ENCODE measurements at regions not wholly inside any gene's neighbourhood (a gene's known extent, or its start where the extent isn't known, plus 50 kb on each side); places are given as distances from the start of the nearest gene placed in this dataset.

- Histone ChIP-seq H3K4me3 (ENCODE audit: low read depth in 1 of 3, low read length in 3 of 3) (no peak overlapping the region), H3K4me1 (ENCODE audit: control insufficient read depth in 4 of 4, insufficient read depth in 4 of 4, low read length in 3 of 4) (no peaks in the 10 kb centered on the region), H3K36me3 (ENCODE audit: control insufficient read depth in 4 of 4, insufficient read depth in 3 of 4, low read depth in 1 of 4, low read length in 3 of 4) (no peaks in the 10 kb centered on the region), H3K27ac (ENCODE audit: low read depth in 1 of 2, low read length in 2 of 2) (no peak overlapping the region), H3K9me3 (ENCODE audit: control insufficient read depth in 4 of 4, low read length in 3 of 4) (no peaks in the 10 kb centered on the region), H3K9ac (ENCODE audit: low read depth in 1 of 2, low read length in 2 of 2) (no peak overlapping the region), H3K27me3 (ENCODE audit: control insufficient read depth in 4 of 4, insufficient read depth in 4 of 4, low read length in 3 of 4) (no peaks in the 10 kb centered on the region)
- no peak for DNase-seq (ENCODE audit: low spot score)
- WGBS = 82% methylated on average over 6 of the region's 6 CpGs
- no peak for TF ChIP-seq JUND (IDR thresholded peaks at IDR 0.05)
- TF ChIP-seq HNF4G (IDR thresholded peaks at IDR 0.05) = no peak
- no peak for TF ChIP-seq NR2F2 (IDR thresholded peaks at IDR 0.05)
- no peak for TF ChIP-seq HNF4A (conservative IDR thresholded peaks at IDR 0.05)
- no peak for TF ChIP-seq RXRA (IDR thresholded peaks at IDR 0.05)
Observed at GRCh38 chr7:12158334-12159060, 52.6 kb upstream of the TMEM106B start.

- no peak for TF ChIP-seq SP1 (IDR thresholded peaks at IDR 0.05)
- TF ChIP-seq JUND (IDR thresholded peaks at IDR 0.05) = no peak
- TF ChIP-seq HNF4G (IDR thresholded peaks at IDR 0.05) = no peak
- no peak for TF ChIP-seq ATF3 (IDR thresholded peaks at IDR 0.05)
- no peak for TF ChIP-seq TAF1 (conservative IDR thresholded peaks at IDR 0.05)
- no peak for TF ChIP-seq HNF4A (conservative IDR thresholded peaks at IDR 0.05)
- TF ChIP-seq NR2F2 (IDR thresholded peaks at IDR 0.05) = no peak
- no peak for TF ChIP-seq EGR1 (IDR thresholded peaks at IDR 0.05; ENCODE audit: low read depth in 2 of 2)
- TF ChIP-seq, protein P1, sequence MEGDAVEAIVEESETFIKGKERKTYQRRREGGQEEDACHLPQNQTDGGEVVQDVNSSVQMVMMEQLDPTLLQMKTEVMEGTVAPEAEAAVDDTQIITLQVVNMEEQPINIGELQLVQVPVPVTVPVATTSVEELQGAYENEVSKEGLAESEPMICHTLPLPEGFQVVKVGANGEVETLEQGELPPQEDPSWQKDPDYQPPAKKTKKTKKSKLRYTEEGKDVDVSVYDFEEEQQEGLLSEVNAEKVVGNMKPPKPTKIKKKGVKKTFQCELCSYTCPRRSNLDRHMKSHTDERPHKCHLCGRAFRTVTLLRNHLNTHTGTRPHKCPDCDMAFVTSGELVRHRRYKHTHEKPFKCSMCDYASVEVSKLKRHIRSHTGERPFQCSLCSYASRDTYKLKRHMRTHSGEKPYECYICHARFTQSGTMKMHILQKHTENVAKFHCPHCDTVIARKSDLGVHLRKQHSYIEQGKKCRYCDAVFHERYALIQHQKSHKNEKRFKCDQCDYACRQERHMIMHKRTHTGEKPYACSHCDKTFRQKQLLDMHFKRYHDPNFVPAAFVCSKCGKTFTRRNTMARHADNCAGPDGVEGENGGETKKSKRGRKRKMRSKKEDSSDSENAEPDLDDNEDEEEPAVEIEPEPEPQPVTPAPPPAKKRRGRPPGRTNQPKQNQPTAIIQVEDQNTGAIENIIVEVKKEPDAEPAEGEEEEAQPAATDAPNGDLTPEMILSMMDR (IDR thresholded peaks at IDR 0.05; ENCODE audit: low read depth, low read length, missing input control) = no peak
- TF ChIP-seq FOXA1 (IDR thresholded peaks at IDR 0.05) = no peak
- no peak for TF ChIP-seq RXRA (IDR thresholded peaks at IDR 0.05)
- TF ChIP-seq YY1 (IDR thresholded peaks at IDR 0.05) = no peak
- TF ChIP-seq, protein P2, sequence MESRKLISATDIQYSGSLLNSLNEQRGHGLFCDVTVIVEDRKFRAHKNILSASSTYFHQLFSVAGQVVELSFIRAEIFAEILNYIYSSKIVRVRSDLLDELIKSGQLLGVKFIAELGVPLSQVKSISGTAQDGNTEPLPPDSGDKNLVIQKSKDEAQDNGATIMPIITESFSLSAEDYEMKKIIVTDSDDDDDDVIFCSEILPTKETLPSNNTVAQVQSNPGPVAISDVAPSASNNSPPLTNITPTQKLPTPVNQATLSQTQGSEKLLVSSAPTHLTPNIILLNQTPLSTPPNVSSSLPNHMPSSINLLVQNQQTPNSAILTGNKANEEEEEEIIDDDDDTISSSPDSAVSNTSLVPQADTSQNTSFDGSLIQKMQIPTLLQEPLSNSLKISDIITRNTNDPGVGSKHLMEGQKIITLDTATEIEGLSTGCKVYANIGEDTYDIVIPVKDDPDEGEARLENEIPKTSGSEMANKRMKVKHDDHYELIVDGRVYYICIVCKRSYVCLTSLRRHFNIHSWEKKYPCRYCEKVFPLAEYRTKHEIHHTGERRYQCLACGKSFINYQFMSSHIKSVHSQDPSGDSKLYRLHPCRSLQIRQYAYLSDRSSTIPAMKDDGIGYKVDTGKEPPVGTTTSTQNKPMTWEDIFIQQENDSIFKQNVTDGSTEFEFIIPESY (IDR thresholded peaks at IDR 0.05) = no peak
- TF ChIP-seq GABPA (IDR thresholded peaks at IDR 0.05 in 1 of 2, conservative IDR thresholded peaks at IDR 0.05 in 1 of 2) = no peak
- no peak for TF ChIP-seq MAX (IDR thresholded peaks at IDR 0.05)
- no peak for TF ChIP-seq RAD21 (IDR thresholded peaks at IDR 0.05)
- no peak for DNase-seq (ENCODE audit: low spot score)
- Histone ChIP-seq H3K27ac (ENCODE audit: low read depth in 1 of 2, low read length in 2 of 2) (no peak overlapping the region), H3K4me1 (ENCODE audit: control insufficient read depth in 4 of 4, insufficient read depth in 4 of 4, low read length in 3 of 4) (no peaks in the 10 kb centered on the region), H3K36me3 (ENCODE audit: control insufficient read depth in 4 of 4, insufficient read depth in 3 of 4, low read depth in 1 of 4, low read length in 3 of 4) (no peaks in the 10 kb centered on the region), H3K27me3 (ENCODE audit: control insufficient read depth in 4 of 4, insufficient read depth in 4 of 4, low read length in 3 of 4) (no peaks in the 10 kb centered on the region), H3K4me3 (ENCODE audit: low read depth in 1 of 3, low read length in 3 of 3) (no peak overlapping the region), H3K9ac (ENCODE audit: low read depth in 1 of 2, low read length in 2 of 2) (no peak overlapping the region), H3K9me3 (ENCODE audit: control insufficient read depth in 4 of 4, low read length in 3 of 4) (peaks cover 0 to 2% (median 0%) of the 10 kb centered on the region in 4 donors)
- 61% methylated on average over 2 of the region's 2 CpGs for WGBS
Observed at GRCh38 chr7:12161146-12161545, 49.9 kb upstream of the TMEM106B start.

Data from liver (tissue), 8 donors.